HG03066 (cell line): ENCODE measurements at regions not wholly inside any gene's neighbourhood (a gene's known extent, or its start where the extent isn't known, plus 50 kb on each side); places are given as distances from the start of the nearest gene placed in this dataset.

ENCODE experiments used
- ATAC-seq: cut with Tn5 transposase; IDR thresholded peaks from one replicate; pipeline ENCODE4 v1.9.1; 2021; ENCODE audit warnings: low read depth; ENCODE audit not compliant: unreplicated experiment

DNA sequence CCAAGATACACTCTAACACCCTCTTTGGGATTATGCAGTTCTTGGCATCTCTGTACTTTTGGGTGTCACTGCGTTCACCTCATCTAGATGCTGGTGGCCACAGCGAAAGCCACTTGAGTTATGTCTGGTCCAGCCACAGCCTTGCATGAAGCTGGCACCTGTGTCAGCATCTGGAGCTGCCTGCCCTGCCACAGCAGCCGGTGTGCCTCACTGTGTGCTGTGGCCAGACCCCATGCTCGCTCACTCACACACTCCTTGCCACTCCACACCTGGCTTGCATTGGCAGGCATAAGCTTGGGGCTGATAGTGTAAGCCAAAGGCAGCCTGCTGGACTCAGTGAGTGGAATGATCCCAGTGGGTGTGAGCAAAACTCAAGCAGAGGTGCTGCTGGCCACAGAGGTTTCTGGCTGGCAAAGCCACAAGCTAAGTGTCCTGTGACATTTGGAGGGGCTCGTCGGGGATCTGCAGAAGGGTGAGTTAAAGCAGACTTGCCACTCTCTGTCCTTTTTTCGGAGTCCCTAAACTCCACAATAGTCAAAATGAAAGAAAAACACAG, 442.7 kb upstream of the CDH8 start:
- no peak for ATAC-seq

- ATAC-seq, result no peak
These were observed 441.6 kb upstream of the CDH8 start for GRCh38 chr16:62477796-62478195.

GRCh38 chr16:62475573-62475972, 439.3 kb upstream of the CDH8 start:
- ATAC-seq, result no peak

DNA sequence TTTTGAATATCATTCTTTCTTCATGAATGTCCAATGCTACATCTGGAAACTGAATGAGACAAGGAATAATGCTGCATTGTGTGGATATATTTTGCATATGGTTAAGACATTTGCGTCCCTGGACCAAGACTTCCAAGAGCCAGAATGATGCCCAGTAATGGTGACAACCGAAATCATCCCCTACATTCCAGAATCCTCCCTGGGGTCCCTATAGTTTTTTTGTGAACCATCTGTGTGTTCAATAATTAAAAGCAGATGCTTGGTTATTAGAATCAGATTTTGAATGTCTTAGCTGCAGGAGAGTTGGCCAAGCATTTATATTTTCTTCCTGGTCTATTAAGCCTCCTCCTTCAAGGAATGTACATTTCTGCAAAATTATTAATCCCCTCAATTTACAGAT, 426.7 kb upstream of the CDH8 start:
- ATAC-seq, result no peak

- ATAC-seq, result no peak
These were observed 414.1 kb upstream of the CDH8 start for GRCh38 chr16:62450291-62450690.

GRCh38 chr16:62445909-62446308, 409.7 kb upstream of the CDH8 start:
- no peak for ATAC-seq

- no peak for ATAC-seq
These were observed 388.0 kb upstream of the CDH8 start for GRCh38 chr16:62424206-62424605.

GRCh38 chr16:62408760-62409159, 372.5 kb upstream of the CDH8 start:
- ATAC-seq, result no peak

DNA sequence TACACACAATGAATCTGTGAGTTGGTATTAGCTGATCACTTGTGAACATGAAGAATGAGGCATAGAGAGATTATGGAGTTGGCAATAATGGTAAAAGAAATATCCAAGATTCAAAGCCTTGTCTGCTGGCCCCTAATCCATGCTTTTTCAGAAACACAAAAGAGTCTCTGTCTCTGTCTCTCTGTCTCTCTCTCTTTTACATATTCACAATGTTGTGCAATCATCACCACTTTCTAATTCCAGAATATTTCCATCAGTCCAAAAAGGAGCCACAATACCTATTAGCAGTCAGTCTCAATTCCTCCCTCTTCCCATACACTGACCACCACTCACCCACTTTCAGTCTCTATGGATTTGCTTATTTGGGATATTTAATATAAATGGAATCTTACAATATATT, 370.1 kb upstream of the CDH8 start:
- ATAC-seq, result no peak

DNA sequence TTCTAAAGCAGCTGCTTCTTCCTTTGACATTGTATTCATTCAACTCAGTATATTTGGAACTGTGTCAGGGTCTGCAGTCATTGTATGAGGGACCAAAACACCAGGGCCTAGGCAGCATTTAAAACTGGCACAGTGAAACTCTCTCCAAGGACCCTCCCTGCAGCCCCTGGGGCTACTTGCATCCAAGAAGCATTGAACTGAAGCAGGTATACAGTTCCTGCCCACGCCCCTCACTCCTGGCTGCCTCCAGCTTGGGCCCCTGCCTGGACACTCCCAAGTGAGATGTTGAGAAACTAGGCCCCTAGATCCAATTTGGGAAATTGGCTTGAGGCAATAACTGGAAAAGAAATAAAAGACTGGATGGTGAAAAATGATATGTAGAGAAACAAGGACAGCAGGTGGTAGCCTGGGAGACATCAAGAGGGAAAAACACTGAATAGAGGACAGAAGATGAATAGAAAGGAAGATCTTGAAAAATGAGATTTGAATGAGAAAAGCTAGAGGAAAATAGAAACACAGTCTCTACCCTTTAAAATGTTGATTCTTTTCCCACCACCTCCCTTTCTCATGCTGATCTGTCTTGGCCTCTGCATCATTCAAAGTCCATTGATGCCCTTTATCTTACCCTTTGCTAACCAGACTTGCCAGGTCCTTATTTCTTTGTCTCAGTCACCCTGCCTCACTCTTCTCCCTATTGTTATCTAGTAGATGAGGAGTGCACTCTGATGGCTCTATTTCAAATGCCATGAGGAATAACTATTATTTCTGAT, 368.8 kb upstream of the CDH8 start:
- ATAC-seq, result no peak

DNA sequence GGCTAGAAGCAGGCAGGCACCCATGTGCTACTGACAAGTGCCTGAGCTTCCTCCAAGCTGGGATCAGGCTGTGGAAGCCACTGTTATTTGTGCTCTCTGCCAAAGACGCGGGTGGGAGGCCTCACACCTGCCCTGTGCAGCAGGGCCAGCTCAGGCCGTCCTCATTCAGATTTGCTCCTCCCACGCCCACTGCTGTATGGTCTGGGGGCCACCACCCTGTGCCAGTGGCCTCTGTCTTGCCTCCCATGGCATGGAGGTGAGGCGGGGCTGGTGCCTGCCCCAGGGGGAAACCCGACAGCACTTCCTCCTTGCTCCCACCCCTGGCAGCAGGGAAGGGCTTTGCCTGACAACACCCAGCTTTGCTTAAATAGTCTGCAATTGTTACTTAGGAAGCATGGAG, 356.5 kb upstream of the CDH8 start:
- no peak for ATAC-seq

GRCh38 chr16:62391940-62392339, 355.7 kb upstream of the CDH8 start:
- ATAC-seq, result no peak

DNA sequence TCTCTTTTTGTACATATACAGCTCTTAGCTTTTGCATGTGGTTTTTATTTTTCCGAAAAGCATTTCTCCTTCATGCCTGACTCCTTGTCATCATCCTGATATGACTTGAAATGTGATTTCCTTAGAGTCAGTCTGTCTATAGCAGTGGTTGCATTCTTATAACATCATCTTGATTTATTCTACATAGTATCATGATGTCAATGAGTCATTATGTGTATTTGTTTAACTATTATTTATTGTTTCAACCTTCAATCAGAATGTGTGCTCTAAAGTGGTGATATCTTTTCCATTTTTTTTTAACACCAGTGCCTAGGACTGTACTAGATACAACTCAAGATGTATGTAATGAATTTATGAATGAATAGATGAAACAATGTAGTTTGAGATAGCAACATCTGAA, 354.9 kb upstream of the CDH8 start:
- ATAC-seq, result no peak

GRCh38 chr16:62390214-62390613, 354.0 kb upstream of the CDH8 start:
- no peak for ATAC-seq

DNA sequence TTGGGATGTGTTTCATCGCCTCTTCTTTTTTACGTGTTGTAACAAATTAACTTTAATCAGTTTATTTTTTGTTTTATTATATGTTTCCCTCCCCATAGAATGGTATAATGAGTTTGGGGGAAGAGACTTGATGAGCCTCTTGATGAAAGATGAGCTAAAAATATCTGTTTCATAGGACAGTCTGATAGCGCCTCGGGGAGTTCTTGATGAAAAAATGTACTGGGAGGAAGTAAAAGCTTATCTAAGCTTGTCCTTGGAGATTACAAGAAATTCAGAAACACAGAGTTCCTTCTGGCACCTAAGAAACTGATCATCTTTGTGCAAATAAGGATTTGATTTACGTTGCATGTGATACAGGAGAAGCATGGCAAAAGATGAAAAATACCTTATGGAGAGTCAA, 350.2 kb upstream of the CDH8 start:
- no peak for ATAC-seq

- no peak for ATAC-seq
These were observed 347.7 kb upstream of the CDH8 start for GRCh38 chr16:62383941-62384340.

GRCh38 chr16:62370445-62370844, 334.2 kb upstream of the CDH8 start:
- ATAC-seq, result no peak

- no peak for ATAC-seq
These were observed 327.3 kb upstream of the CDH8 start for GRCh38 chr16:62363501-62363900.

DNA sequence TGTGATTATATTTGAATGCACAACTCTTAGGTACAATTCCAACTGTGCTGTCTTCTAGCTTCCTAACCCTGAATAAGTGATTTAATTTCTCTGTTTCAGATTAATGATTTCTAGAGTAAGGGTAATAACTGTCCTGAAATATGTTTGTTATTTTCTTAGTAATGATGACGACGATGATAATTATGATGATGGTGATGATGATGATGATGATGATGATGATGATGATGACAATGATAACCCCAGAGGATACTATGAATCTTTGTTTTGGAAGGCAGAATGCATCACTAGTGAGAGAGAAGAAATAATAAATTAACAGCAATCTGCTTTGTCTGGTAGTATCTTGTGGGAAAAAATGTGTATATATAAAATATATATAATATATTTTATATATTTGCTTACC, 317.1 kb upstream of the CDH8 start:
- ATAC-seq, result no peak

- ATAC-seq, result no peak
These were observed 306.0 kb upstream of the CDH8 start for GRCh38 chr16:62342216-62342615.

- no peak for ATAC-seq
These were observed 299.1 kb upstream of the CDH8 start for GRCh38 chr16:62335356-62335755.

DNA sequence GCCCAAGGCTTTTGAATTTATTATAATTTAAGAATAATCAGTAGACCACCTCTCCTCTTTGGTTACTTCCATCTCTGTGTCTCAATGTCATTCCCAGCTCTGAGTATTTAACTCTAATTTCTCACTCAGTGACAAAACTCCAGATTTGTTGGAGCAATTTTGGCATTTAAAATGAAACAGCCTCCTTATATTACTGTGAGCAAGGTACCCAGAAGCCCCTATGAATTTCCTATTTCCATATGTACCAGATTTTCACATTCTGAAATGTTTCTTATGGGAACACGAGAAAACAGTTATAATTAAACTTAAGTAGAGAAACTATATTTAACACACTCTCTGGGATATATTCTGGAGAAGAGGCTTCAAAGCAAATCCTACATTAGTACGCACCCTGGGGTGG, 285.4 kb upstream of the CDH8 start:
- ATAC-seq, result no peak

DNA sequence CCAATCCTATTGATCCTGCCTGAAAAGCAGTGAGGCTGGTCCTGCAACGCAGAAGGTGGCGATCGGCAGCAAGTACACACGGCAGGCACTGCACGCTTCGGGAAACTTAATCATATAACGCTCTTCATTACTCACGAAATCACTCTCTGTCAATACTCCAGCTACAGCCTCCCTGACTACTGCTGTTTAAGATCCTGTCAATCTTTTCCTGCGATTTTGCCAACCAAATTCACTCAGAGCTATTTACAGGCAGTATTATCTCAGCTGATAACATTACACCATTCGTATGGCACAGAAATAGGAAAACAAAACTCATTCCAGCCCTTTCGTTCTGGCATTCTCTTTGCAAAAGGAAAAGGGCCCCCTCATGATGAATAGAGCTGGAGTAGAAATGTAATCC, 262.4 kb upstream of the CDH8 start:
- ATAC-seq, result no peak
